ENCODE measurements at regions not wholly inside any gene's neighbourhood (a gene's known extent, or its start where the extent isn't known, plus 50 kb on each side); places are given as distances from the start of the nearest gene placed in this dataset.
"Not testable (repeated sequence)": the region's sequence is repeated elsewhere in the genome, so short reads cannot be mapped to it uniquely, and the experiment has no call there.

DNA sequence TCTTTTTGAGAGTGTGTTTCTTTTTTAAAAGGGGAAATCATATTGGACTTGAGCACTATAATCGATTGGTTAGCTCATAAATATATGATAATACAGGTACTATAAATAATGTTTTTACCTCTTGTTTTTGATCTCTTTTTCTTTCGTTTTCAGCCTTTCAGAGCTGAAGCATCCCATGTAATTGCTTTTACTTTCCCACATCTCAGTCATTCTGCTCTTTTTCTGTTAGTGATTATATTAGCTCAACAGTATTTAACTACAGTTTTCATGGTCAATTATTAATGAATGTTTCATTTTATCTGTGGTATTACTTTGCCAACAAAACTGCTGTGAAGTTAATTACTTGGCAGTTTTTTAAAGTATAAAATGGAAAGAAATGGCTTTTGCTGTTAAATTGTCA, 811.1 kb downstream of the PRIM2 start:
- TF ChIP-seq, protein P1, sequence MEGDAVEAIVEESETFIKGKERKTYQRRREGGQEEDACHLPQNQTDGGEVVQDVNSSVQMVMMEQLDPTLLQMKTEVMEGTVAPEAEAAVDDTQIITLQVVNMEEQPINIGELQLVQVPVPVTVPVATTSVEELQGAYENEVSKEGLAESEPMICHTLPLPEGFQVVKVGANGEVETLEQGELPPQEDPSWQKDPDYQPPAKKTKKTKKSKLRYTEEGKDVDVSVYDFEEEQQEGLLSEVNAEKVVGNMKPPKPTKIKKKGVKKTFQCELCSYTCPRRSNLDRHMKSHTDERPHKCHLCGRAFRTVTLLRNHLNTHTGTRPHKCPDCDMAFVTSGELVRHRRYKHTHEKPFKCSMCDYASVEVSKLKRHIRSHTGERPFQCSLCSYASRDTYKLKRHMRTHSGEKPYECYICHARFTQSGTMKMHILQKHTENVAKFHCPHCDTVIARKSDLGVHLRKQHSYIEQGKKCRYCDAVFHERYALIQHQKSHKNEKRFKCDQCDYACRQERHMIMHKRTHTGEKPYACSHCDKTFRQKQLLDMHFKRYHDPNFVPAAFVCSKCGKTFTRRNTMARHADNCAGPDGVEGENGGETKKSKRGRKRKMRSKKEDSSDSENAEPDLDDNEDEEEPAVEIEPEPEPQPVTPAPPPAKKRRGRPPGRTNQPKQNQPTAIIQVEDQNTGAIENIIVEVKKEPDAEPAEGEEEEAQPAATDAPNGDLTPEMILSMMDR (IDR thresholded peaks at IDR 0.05; ENCODE audit: borderline replicate concordance, extremely low read depth, low read length, poor library complexity, severe bottlenecking) = not testable (repeated sequence)
- TF ChIP-seq EZH2 (IDR thresholded peaks at IDR 0.05; ENCODE audit: borderline replicate concordance, low read depth, low read length, severe bottlenecking) = not testable (repeated sequence)

Data from DND-41 (cell line).